H9 (cell line): ENCODE measurements at regions not wholly inside any gene's neighbourhood (a gene's known extent, or its start where the extent isn't known, plus 50 kb on each side); places are given as distances from the start of the nearest gene placed in this dataset.

ENCODE experiments used
- DNase-seq: peaks from one replicate; pipeline ENCODE4 v3.0.0-alpha.2; 2017
- H2AFZ ChIP-seq: one replicate; pipeline ENCODE4 v1.6.1; 2013; ENCODE audit warnings: mild to moderate bottlenecking, low read length, control low read depth, moderate library complexity
- H2AK5ac ChIP-seq: 2 replicates; pipeline ENCODE4 v1.6.1; 2013; ENCODE audit warnings: low read length, control low read depth, mixed read lengths; ENCODE audit not compliant: insufficient read length
- H2BK120ac ChIP-seq: one replicate; pipeline ENCODE4 v1.6.1; 2013; ENCODE audit warnings: low read depth, mild to moderate bottlenecking, low read length, control low read depth, inconsistent platforms; ENCODE audit not compliant: poor library complexity, severe bottlenecking
- H2BK12ac ChIP-seq: 2 replicates; pipeline ENCODE4 v1.6.1; 2013; ENCODE audit warnings: low read length, control low read depth, mixed read lengths, low read depth; ENCODE audit not compliant: insufficient read length
- H2BK15ac ChIP-seq: 2 replicates; pipeline ENCODE4 v1.6.1; 2013; ENCODE audit warnings: low read depth, low read length, control low read depth
- H2BK20ac ChIP-seq: one replicate; pipeline ENCODE4 v1.6.1; 2013; ENCODE audit warnings: low read depth, mild to moderate bottlenecking, low read length, control low read depth, inconsistent platforms; ENCODE audit not compliant: poor library complexity, severe bottlenecking
- H2BK5ac ChIP-seq: 2 replicates; pipeline ENCODE4 v1.6.1; 2013; ENCODE audit warnings: low read length, control low read depth, mixed read lengths; ENCODE audit not compliant: insufficient read length
- H3K14ac ChIP-seq: 2 replicates; pipeline ENCODE4 v1.6.1; 2013; ENCODE audit warnings: low read length, control low read depth; ENCODE audit not compliant: insufficient read depth
- H3K18ac ChIP-seq: 2 replicates; pipeline ENCODE4 v1.6.1; 2013; ENCODE audit warnings: low read depth, mild to moderate bottlenecking, mixed read lengths, low read length, control low read depth; ENCODE audit not compliant: insufficient read length
- H3K23ac ChIP-seq: 2 replicates; pipeline ENCODE4 v1.6.1; 2013; ENCODE audit warnings: low read length, control low read depth, mixed read lengths, low read depth; ENCODE audit not compliant: insufficient read length
- H3K23me2 ChIP-seq: 2 replicates; pipeline ENCODE4 v1.6.1; 2013; ENCODE audit warnings: low read depth, mild to moderate bottlenecking, mixed read lengths, low read length, control low read depth; ENCODE audit not compliant: insufficient read length, poor library complexity, severe bottlenecking
- H3K27ac ChIP-seq: 2 replicates; pipeline ENCODE4 v1.5.1; 2013; ENCODE audit warnings: low read length, control low read depth, mixed read lengths, low read depth; ENCODE audit not compliant: insufficient read length
- H3K27me3 ChIP-seq: 2 replicates; pipeline ENCODE4 v1.6.1; 2013; ENCODE audit warnings: low read length, control low read depth, inconsistent platforms; ENCODE audit not compliant: insufficient read depth
- H3K4ac ChIP-seq: 2 replicates; pipeline ENCODE4 v1.6.1; 2013; ENCODE audit warnings: low read depth, mild to moderate bottlenecking, control low read depth, inconsistent platforms, low read length, moderate library complexity
- H3K4me1 ChIP-seq: 2 replicates; pipeline ENCODE4 v1.6.1; 2013; ENCODE audit warnings: low read length, control low read depth, inconsistent platforms; ENCODE audit not compliant: insufficient read depth
- H3K4me2 ChIP-seq: 2 replicates; pipeline ENCODE4 v1.6.1; 2013; ENCODE audit warnings: low read length, control low read depth, mixed read lengths; ENCODE audit not compliant: insufficient read length, insufficient read depth
- H3K56ac ChIP-seq: 2 replicates; pipeline ENCODE4 v1.6.1; 2013; ENCODE audit warnings: low read depth, mild to moderate bottlenecking, mixed read lengths, low read length, control low read depth; ENCODE audit not compliant: insufficient read length
- H3K79me1 ChIP-seq: 2 replicates; pipeline ENCODE4 v1.6.1; 2013; ENCODE audit warnings: low read depth, mild to moderate bottlenecking, moderate library complexity, low read length, control low read depth, inconsistent platforms; ENCODE audit not compliant: insufficient read depth, poor library complexity, severe bottlenecking
- H3K79me2 ChIP-seq: 2 replicates; pipeline ENCODE4 v1.6.1; 2013; ENCODE audit warnings: low read length, control low read depth, inconsistent platforms; ENCODE audit not compliant: insufficient read depth
- H3K9ac ChIP-seq: 2 replicates; pipeline ENCODE4 v1.6.1; 2013; ENCODE audit warnings: low read length, control low read depth, mixed read lengths; ENCODE audit not compliant: insufficient read length; ENCODE audit errors: extremely low read depth
- H3K9me3 ChIP-seq: one replicate; pipeline ENCODE4 v1.6.1; 2013; ENCODE audit warnings: low read depth, low read length, inconsistent platforms; ENCODE audit not compliant: control insufficient read depth
- H3T11ph ChIP-seq: one replicate; pipeline ENCODE4 v1.6.1; 2013; ENCODE audit warnings: mild to moderate bottlenecking, low read length, control low read depth, inconsistent platforms
- H4K20me1 ChIP-seq: one replicate; pipeline ENCODE4 v1.6.1; 2013; ENCODE audit not compliant: control insufficient read depth, insufficient read length, insufficient read depth
- H4K5ac ChIP-seq: 2 replicates; pipeline ENCODE4 v1.6.1; 2013; ENCODE audit warnings: low read depth, mild to moderate bottlenecking, mixed read lengths, low read length, control low read depth; ENCODE audit not compliant: insufficient read length
- H4K8ac ChIP-seq: replicated peaks from 2 replicates; pipeline ENCODE4 v1.6.1; 2013; ENCODE audit warnings: low read length, control low read depth, mixed read lengths, low read depth; ENCODE audit not compliant: insufficient read length
- H4K91ac ChIP-seq: 2 replicates; pipeline ENCODE4 v1.6.1; 2013; ENCODE audit warnings: low read depth, mild to moderate bottlenecking, moderate library complexity, mixed read lengths, low read length, control low read depth; ENCODE audit not compliant: insufficient read length
- H3K27ac Mint-ChIP-seq, 3 experiments: 2 replicates in 2 of 3; 3 replicates in 1 of 3; pipeline ENCODE4 v1.8.0; 2020 to 2021; ENCODE audit warnings: mixed read lengths in 3 of 3, mild to moderate bottlenecking in 1 of 3, moderate library complexity in 1 of 3
- H3K27me3 Mint-ChIP-seq: 2 replicates; pipeline ENCODE4 v1.8.0; 2021; ENCODE audit warnings: low read depth, mild to moderate bottlenecking, moderate library complexity, mixed read lengths
- H3K36me3 Mint-ChIP-seq, 3 experiments: 2 replicates in 2 of 3; 3 replicates in 1 of 3; pipeline ENCODE4 v1.8.0; 2020 to 2021; ENCODE audit warnings: low read depth in 3 of 3, mixed read lengths in 3 of 3; ENCODE audit not compliant: insufficient read depth in 1 of 3
- H3K4me1 Mint-ChIP-seq, 2 experiments: 2 replicates each; pipeline ENCODE4 v1.8.0; 2020; ENCODE audit warnings: mixed read lengths in 2 of 2
- H3K4me3 Mint-ChIP-seq, 2 experiments: 2 replicates in 1 of 2; 3 replicates in 1 of 2; pipeline ENCODE4 v1.8.0; 2020 to 2021; ENCODE audit warnings: mild to moderate bottlenecking in 2 of 2, mixed read lengths in 2 of 2, moderate library complexity in 1 of 2
- H3K9me3 Mint-ChIP-seq, 2 experiments: 2 replicates in 1 of 2; 3 replicates in 1 of 2; pipeline ENCODE4 v1.8.0; 2020; ENCODE audit warnings: mild to moderate bottlenecking in 2 of 2, mixed read lengths in 2 of 2, moderate library complexity in 1 of 2
- WGBS: extraction: QIAGEN DNeasy Blood & Tissue Kit; methylation state at CpG from one replicate; pipeline ENCODE4 v1.1.7; 2013; ENCODE audit warnings: missing lambda C conversion rate, low lambda C conversion rate, mixed read lengths; ENCODE audit not compliant: insufficient read length; ENCODE audit errors: extremely low coverage; 5-methylcytosine and 5-hydroxymethylcytosine counted together
- TF ChIP-seq, protein P1 (sequence below): fragments of 200-600 bp; sonication (generic); conservative IDR thresholded peaks from 3 replicates; pipeline ENCODE4 v1.8.0; 2021; ENCODE audit warnings: antibody characterized with exemption, mild to moderate bottlenecking

DNA sequence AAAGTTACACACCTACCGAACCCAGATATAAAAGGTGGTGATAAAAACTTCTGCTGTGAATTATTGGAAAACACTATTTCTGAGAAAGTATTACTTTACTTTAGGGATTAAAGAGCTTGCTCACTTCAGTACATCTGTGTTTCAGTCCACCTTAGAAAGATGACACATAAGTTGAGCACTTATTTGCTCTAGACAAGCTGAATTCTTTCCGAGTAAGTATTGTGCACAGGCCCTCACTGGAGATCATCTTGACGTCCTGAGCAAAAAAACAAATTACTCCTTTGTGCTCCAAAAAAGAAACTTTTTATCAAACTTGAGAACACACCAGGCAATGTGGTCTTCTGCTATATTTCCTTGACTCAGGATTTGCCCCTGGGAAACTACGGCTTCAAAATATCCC, 231.0 kb upstream of the GRAMD2B start:
- TF ChIP-seq, protein P1, sequence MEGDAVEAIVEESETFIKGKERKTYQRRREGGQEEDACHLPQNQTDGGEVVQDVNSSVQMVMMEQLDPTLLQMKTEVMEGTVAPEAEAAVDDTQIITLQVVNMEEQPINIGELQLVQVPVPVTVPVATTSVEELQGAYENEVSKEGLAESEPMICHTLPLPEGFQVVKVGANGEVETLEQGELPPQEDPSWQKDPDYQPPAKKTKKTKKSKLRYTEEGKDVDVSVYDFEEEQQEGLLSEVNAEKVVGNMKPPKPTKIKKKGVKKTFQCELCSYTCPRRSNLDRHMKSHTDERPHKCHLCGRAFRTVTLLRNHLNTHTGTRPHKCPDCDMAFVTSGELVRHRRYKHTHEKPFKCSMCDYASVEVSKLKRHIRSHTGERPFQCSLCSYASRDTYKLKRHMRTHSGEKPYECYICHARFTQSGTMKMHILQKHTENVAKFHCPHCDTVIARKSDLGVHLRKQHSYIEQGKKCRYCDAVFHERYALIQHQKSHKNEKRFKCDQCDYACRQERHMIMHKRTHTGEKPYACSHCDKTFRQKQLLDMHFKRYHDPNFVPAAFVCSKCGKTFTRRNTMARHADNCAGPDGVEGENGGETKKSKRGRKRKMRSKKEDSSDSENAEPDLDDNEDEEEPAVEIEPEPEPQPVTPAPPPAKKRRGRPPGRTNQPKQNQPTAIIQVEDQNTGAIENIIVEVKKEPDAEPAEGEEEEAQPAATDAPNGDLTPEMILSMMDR = no peak
- Histone ChIP-seq H3K14ac (no peak overlapping the region), H3K4me1 (no peaks in the 10 kb centered on the region; the same call in 1 of the 2 replicates), H3K79me1 (no peaks in the 10 kb centered on the region), H3K23ac (no peak overlapping the region), H3K56ac (no peak overlapping the region), H4K5ac (no peak overlapping the region), H2BK15ac (no peak overlapping the region), H2BK120ac (no peak overlapping the region), H3T11ph (no peak overlapping the region), H2BK5ac (no peak overlapping the region), H4K91ac (no peak overlapping the region), H2AFZ (no peak overlapping the region), H3K4ac (no peak overlapping the region), H2BK20ac (no peak overlapping the region), H4K8ac (no peak overlapping the region), H2AK5ac (no peak overlapping the region), H3K23me2 (no peaks in the 10 kb centered on the region), H3K18ac (no peak overlapping the region), H3K9me3 (no peaks in the 10 kb centered on the region), H2BK12ac (no peak overlapping the region), H3K4me2 (no peak overlapping the region), H3K27me3 (no peaks in the 10 kb centered on the region), H4K20me1 (no peaks in the 10 kb centered on the region), H3K9ac (no peak overlapping the region), H3K27ac (no peak overlapping the region), H3K79me2 (no peaks in the 10 kb centered on the region)
- no peak overlapping the region for H3K4me3 Mint-ChIP-seq
- WGBS = no CpG with 5 or more reads among the region's 4 CpGs
- no peak overlapping the region for H3K27ac Mint-ChIP-seq
- no peaks in the 10 kb centered on the region for H3K9me3 Mint-ChIP-seq
- H3K4me1 Mint-ChIP-seq = peaks cover 33 to 34% of the 10 kb centered on the region in 2 experiments
- H3K36me3 Mint-ChIP-seq = no peaks in the 10 kb centered on the region
- no peak for DNase-seq
- peaks cover 24% of the 10 kb centered on the region for H3K27me3 Mint-ChIP-seq
